ENCODE measurements at regions not wholly inside any gene's neighbourhood (a gene's known extent, or its start where the extent isn't known, plus 50 kb on each side); places are given as distances from the start of the nearest gene placed in this dataset.

DNA sequence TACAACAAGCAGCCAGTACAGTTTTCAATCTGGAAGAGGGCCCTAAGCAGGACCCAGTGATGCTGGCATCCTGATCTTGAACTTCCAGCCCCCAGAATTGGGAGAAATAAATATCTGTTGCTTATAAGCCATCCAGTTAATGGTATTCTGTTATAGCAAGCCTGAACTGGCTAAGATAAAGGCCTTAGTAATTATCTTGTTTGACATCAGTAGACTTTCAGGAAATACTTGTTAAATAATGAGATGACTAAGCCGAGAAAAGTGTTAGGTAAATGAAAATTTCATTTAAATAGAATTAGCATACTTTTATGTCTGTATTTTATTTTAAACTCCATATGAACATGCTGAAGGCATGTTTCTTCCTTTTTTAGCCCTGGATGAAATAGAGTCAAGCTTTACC, 188.2 kb downstream of the OLFM4 start:
- ATAC-seq (ENCODE audit: insufficient read depth, low FRiP score) (no peak), DNase-seq (no peak)
- Histone ChIP-seq H3K27me3 (ENCODE audit: control insufficient read depth in 3 of 3, insufficient read depth in 3 of 3, low read length in 2 of 3) (peaks cover 0 to 3% (median 0%) of the 10 kb centered on the region in 3 donors), H3K4me1 (ENCODE audit: control insufficient read depth in 5 of 5, insufficient read depth in 5 of 5, low read length in 5 of 5) (no peaks in the 10 kb centered on the region), H3K9ac (ENCODE audit: insufficient read depth in 1 of 2, low read length in 2 of 2) (no peak overlapping the region), H3K36me3 (ENCODE audit: control insufficient read depth in 4 of 4, insufficient read depth in 4 of 4, low read length in 4 of 4) (no peaks in the 10 kb centered on the region), H3K4me3 (no peak overlapping the region), H3K9me3 (ENCODE audit: control insufficient read depth in 4 of 4, insufficient read depth in 3 of 4, low read length in 3 of 4) (no peaks in the 10 kb centered on the region), H3K27ac (ENCODE audit: low read depth in 1 of 2, low read length in 1 of 2) (no peak overlapping the region)
- 28 to 32% methylated on average over 1 of the region's 1 CpG for WGBS, 2 donors
- TF ChIP-seq, protein P1, sequence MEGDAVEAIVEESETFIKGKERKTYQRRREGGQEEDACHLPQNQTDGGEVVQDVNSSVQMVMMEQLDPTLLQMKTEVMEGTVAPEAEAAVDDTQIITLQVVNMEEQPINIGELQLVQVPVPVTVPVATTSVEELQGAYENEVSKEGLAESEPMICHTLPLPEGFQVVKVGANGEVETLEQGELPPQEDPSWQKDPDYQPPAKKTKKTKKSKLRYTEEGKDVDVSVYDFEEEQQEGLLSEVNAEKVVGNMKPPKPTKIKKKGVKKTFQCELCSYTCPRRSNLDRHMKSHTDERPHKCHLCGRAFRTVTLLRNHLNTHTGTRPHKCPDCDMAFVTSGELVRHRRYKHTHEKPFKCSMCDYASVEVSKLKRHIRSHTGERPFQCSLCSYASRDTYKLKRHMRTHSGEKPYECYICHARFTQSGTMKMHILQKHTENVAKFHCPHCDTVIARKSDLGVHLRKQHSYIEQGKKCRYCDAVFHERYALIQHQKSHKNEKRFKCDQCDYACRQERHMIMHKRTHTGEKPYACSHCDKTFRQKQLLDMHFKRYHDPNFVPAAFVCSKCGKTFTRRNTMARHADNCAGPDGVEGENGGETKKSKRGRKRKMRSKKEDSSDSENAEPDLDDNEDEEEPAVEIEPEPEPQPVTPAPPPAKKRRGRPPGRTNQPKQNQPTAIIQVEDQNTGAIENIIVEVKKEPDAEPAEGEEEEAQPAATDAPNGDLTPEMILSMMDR (IDR thresholded peaks at IDR 0.05; ENCODE audit: control extremely low read depth, extremely low read depth), result no peak

DNA sequence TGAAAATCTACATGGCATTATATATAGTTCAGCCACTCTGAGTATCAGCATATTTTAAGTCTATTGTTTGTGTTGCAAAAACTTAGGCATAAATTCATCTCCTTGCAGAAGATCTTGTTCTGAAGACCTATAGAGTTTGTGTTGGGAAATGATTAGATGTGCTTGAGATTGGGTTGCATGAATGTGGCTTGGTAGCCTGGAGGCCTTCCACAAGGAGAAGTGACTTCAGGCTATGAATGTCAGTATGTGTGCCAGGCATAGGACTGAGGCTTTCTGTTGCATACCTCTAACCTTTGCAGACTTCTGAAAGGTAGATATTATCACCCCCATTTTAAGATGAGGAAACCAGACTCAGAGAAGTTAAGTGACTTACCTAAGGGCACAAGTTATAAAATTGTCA, 188.6 kb downstream of the OLFM4 start:
- Histone ChIP-seq H3K4me1 (ENCODE audit: control insufficient read depth in 5 of 5, insufficient read depth in 5 of 5, low read length in 5 of 5) (no peaks in the 10 kb centered on the region), H3K9ac (ENCODE audit: insufficient read depth in 1 of 2, low read length in 2 of 2) (no peak overlapping the region), H3K27ac (ENCODE audit: low read depth in 1 of 2, low read length in 1 of 2) (no peak overlapping the region), H3K4me3 (no peak overlapping the region), H3K9me3 (ENCODE audit: control insufficient read depth in 4 of 4, insufficient read depth in 3 of 4, low read length in 3 of 4) (no peaks in the 10 kb centered on the region), H3K27me3 (ENCODE audit: control insufficient read depth in 3 of 3, insufficient read depth in 3 of 3, low read length in 2 of 3) (no peaks in the 10 kb centered on the region), H3K36me3 (ENCODE audit: control insufficient read depth in 4 of 4, insufficient read depth in 4 of 4, low read length in 4 of 4) (no peaks in the 10 kb centered on the region)
- no peak for ATAC-seq (ENCODE audit: insufficient read depth, low FRiP score)
- DNase-seq, result no peak
- TF ChIP-seq, protein P1 (IDR thresholded peaks at IDR 0.05; ENCODE audit: control extremely low read depth, extremely low read depth), result no peak

DNA sequence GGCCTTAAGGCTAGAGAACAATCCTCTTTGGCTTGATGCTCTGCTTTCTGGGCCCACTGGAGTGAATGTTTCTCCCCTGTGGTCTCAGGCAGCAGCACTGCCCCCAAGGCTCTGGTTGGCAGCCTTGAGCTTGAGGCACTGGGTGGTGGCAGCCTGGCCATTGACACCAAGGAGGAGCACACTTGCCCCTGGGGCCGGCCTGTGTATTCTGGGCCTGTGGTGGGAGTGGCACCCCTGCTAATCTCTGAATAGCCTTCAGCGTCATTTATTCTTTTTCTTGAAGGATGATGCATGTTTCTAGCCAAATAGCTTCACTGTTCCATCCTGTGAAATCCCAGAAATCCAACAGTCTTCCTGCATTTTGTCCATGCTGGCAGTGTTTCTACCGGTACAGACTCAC, 191.4 kb downstream of the OLFM4 start:
- no peak for DNase-seq
- Histone ChIP-seq H3K27me3 (ENCODE audit: control insufficient read depth in 3 of 3, insufficient read depth in 3 of 3, low read length in 2 of 3) (no peaks in the 10 kb centered on the region), H3K27ac (ENCODE audit: low read depth in 1 of 2, low read length in 1 of 2) (no peak overlapping the region), H3K36me3 (ENCODE audit: control insufficient read depth in 4 of 4, insufficient read depth in 4 of 4, low read length in 4 of 4) (no peaks in the 10 kb centered on the region), H3K4me1 (ENCODE audit: control insufficient read depth in 5 of 5, insufficient read depth in 5 of 5, low read length in 5 of 5) (no peaks in the 10 kb centered on the region), H3K9me3 (ENCODE audit: control insufficient read depth in 4 of 4, insufficient read depth in 3 of 4, low read length in 3 of 4) (peaks cover 0 to 2% (median under 1%) of the 10 kb centered on the region in 4 donors), H3K4me3 (no peak overlapping the region), H3K9ac (ENCODE audit: insufficient read depth in 1 of 2, low read length in 2 of 2) (no peak overlapping the region)
- no peak for ATAC-seq (ENCODE audit: insufficient read depth, low FRiP score)
- TF ChIP-seq, protein P1 (IDR thresholded peaks at IDR 0.05; ENCODE audit: control extremely low read depth, extremely low read depth), result no peak
- 83 to 88% methylated on average over 3 of the region's 3 CpGs for WGBS, 2 donors

- TF ChIP-seq, protein P1 (IDR thresholded peaks at IDR 0.05; ENCODE audit: control extremely low read depth, extremely low read depth), result no peak
- no peak for ATAC-seq (ENCODE audit: insufficient read depth, low FRiP score)
These were observed 209.1 kb downstream of the OLFM4 start for GRCh38 chr13:53237696-53238095.

More at GRCh38 chr13:53237696-53238095, 209.1 kb downstream of the OLFM4 start:
- peaks cover 0 to 5% (median 0%) of the 10 kb centered on the region in 5 donors for H3K4me1 ChIP-seq (ENCODE audit: control insufficient read depth in 5 of 5, insufficient read depth in 5 of 5, low read length in 5 of 5)
- no peak overlapping the region for H3K4me3 ChIP-seq
- no peaks in the 10 kb centered on the region for H3K9me3 ChIP-seq (ENCODE audit: control insufficient read depth in 4 of 4, insufficient read depth in 3 of 4, low read length in 3 of 4)
- no peak overlapping the region for H3K9ac ChIP-seq (ENCODE audit: insufficient read depth in 1 of 2, low read length in 2 of 2)
- no peaks in the 10 kb centered on the region for H3K36me3 ChIP-seq (ENCODE audit: control insufficient read depth in 4 of 4, insufficient read depth in 4 of 4, low read length in 4 of 4)
- H3K27me3 ChIP-seq (ENCODE audit: control insufficient read depth in 3 of 3, insufficient read depth in 3 of 3, low read length in 2 of 3), result peaks cover 0 to 4% (median 4%) of the 10 kb centered on the region in 3 donors
- H3K27ac ChIP-seq (ENCODE audit: low read depth in 1 of 2, low read length in 1 of 2), result no peak overlapping the region
- WGBS, 2 donors, result 43 to 60% methylated on average over 8 of the region's 8 CpGs
- no peak for DNase-seq
